HG03196 (cell line): ENCODE measurements at regions not wholly inside any gene's neighbourhood (a gene's known extent, or its start where the extent isn't known, plus 50 kb on each side); places are given as distances from the start of the nearest gene placed in this dataset.
"Not testable (repeated sequence)": the region's sequence is repeated elsewhere in the genome, so short reads cannot be mapped to it uniquely, and the experiment has no call there.

ENCODE experiments used
- ATAC-seq: cut with Tn5 transposase; IDR thresholded peaks from one replicate; pipeline ENCODE4 v1.9.1; 2021; ENCODE audit not compliant: unreplicated experiment

DNA sequence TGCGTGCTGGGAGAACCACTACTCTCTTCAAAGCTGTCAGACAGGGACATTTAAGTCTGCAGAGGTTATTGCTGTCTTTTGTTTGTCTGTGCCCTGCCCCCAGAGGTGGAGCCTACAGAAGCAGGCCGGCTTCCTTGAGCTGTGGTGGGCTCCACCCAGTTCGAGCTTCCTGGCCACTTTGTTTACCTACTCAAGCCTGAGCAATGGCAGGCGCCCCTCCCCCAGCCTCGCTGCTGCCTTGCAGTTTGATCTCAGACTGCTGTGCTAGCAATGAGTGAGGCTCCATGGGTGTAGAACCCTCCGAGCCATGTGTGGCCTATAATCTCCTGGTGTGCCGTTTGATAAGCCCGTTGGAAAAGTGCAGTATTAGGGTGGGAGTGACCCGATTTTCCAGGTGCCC lies 542.5 kb upstream of the KLF4 start:
- not testable (repeated sequence) for ATAC-seq

DNA sequence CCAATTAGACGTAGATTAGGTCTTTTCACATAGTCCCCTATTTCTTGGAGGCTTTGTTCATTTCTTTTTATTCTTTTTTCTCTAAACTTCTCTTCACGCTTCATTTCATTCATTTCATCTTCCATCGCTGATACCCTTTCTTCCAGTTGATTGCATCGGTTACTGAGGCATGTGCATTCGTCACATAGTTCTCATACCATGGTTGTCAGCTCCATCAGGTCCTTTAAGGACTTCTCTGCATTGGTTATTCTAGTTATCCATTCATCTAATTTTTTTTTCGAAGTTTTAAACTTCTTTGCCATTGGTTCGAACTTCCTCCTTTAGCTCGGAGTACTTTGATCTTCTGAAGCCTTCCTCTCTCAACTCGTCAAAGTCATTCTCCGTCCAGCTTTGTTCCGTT lies 541.7 kb upstream of the KLF4 start:
- ATAC-seq = not testable (repeated sequence)

DNA sequence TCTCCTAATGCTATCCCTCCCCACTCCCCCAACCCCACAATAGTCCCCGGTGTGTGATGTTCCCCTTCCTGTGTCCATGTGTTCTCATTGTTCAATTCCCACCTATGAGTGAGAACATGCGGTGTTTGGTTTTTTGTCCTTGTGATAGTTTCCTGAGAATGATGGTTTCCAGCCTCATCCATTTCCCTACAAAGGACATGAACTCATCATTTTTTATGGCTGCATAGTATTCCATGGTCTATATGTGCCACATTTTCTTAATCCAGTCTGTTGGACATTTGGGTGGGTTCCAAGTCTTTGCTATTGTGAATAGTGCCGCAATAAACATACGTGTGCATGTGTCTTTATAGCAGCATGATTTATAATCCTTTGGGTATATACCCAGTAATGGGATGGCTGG lies 537.1 kb upstream of the KLF4 start:
- not testable (repeated sequence) for ATAC-seq

DNA sequence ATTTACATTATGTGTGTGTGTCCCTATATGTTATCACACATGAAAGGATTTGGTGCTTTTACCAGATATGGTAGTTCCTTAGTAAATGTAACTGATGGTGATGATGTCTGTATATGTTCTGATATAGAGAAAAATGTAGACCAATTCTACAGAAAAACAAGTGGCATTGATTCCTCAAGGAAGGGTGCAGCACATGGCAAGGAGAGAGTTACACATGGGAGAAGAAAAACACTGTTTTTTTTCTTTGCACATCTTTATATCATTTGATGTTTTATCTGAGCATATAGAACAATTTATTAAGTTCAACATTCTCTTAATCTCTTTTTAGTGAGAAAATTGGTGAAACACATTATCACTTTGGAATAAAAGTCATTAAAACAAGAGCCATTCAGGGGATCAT lies 535.0 kb upstream of the KLF4 start:
- no peak for ATAC-seq

DNA sequence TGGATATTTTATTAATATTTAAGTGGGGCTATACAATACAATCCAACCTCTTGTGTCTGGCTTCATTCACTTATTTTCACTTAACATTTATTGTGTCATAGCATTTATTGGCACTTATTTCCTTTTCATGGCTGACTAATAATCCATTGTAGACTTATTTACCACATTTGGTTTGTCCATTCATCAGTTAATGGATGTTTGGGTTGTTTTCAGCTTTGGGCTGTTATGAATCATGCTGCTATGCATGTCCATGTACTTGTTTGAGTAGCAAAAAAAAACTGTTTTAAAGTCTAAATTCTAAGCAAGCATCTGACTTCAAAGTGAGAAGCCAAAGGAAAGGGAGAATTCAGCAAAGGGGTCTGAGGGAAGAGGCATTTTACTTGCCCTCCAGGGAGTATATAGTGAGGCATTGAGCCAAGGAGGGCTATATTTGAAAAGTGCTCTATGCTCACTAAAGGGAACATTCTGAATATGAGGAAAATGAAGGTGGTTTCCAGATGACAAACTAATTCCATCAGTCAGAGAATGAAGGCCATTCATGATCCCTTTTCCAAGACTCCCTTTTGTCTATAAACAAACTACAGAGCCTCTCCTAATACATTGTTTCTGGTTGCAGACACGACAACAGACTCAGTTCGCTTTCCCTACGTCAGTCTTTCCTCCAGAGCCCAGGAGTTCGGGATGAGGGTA lies 532.8 kb upstream of the KLF4 start:
- ATAC-seq = no peak

DNA sequence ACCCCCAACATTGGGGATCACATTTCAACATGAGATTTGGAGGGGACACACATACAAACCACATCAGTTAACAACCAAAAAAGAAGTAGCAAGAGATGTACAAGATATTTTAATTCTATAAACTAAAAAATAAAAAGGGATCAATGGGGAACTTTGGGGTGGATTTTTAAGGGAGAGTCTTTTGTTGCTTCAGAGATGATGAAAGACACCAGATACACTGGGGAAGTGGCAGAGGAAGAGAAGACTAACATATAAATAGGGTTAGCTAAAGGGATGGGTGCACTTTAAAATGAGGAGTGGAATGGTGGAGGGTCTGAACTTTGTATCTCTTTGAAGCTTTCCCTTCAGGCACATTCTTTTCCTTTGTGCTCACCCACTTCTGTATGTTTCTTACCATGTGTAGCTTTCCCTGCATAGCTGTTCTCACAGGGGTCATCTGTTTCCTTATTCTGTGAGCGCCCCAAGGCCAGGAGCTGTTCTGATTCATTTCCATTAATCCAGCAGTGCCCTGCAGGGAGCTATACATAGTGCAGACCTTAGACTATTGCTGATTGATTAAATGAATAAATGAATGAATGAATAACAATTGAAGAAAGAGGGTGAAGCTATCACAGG lies 531.6 kb upstream of the KLF4 start:
- no peak for ATAC-seq

DNA sequence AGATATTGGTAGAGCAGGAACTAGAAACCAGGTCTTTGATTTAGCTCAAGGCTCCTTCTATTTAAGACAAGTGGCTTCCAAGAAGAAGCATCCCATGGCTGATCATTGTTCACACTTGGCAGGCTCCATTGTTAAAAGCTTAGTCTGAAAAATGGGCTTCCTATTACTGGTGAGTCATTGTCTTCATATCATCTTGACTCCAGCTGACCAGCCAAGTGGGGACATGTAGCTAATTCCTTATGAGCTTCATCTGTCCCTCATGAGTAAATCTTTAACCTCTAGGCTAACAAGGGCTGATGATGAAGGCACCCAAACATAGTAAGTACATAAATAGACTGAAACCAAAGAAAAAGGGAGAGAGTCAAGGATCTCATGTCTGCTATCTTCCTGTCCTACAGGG lies 530.3 kb upstream of the KLF4 start:
- no peak for ATAC-seq

DNA sequence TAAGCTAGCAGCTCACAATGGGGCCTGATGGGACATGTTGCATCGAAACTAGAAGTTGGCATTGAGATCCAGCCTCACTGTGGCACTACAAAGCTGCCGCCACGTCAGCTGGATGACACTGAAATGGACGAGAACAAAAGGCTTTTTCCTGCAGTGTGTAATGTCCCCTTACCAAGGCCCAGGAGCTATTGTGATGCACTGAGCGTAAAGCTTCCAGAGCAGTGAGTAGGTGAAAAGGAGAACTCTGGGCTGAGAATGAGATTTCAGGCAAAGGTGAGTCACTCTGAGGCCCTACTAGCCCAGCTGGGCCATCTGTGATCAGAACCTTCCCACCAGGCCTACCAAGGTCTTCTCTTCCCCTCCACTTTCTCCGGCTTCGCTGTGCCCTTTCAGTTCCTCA lies 528.1 kb upstream of the KLF4 start:
- ATAC-seq = no peak

DNA sequence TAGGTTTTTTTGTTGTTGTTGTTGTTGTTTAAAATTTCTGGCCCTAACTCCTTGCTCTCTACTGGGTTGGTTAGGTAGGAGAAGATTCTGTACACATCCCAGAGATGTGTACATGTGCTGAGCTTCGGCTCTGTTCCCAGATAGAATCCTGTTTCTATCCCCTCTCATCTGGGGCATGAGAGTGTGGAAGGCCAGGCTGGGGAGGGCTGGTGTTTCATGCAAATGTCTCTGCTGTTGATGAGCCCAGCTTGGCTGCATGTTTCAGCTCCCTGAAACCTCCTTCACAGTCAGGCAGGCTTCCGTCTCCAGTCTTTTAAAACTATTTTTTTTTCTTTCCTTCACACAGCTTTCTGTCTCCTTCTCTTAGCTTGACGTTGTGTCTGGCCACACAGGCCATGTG lies 526.9 kb upstream of the KLF4 start:
- ATAC-seq = no peak

DNA sequence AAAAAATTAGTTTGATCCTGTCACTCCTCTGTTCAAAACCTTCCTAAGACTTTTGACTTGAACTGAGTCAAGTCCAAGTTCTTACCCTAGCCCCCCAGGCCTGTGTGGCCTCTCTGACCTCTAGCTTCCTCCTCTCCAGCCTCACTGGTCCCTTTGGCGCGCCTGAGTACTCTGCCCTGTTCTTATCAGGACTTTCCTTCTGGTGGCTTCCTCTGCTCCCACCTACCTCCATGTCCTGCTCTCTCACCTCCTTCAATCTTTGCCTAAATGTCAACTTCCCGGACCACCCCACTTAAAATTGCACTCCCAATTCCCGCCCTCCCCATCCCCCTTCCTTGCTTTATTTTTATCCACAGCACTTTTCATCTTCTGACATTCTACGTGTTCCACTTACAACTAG lies 526.1 kb upstream of the KLF4 start:
- no peak for ATAC-seq

DNA sequence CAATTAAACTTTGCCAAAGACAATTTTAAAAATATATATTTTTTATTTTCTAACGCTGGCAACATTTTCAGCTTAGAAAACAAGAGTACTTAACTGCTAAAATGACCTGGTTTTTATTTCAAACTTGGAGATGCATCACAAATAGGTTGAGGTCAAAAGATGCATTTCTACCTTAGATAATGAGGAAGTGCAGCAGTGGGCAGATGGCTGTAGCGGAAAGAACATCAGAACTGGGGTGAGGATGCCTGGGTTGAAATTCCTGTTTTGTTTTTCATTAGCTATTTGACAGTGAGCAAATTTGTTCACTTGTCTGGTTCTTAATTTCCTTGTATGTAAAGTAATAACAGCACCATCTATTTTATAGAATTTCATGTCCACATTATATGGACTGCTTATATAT lies 524.8 kb upstream of the KLF4 start:
- no peak for ATAC-seq

DNA sequence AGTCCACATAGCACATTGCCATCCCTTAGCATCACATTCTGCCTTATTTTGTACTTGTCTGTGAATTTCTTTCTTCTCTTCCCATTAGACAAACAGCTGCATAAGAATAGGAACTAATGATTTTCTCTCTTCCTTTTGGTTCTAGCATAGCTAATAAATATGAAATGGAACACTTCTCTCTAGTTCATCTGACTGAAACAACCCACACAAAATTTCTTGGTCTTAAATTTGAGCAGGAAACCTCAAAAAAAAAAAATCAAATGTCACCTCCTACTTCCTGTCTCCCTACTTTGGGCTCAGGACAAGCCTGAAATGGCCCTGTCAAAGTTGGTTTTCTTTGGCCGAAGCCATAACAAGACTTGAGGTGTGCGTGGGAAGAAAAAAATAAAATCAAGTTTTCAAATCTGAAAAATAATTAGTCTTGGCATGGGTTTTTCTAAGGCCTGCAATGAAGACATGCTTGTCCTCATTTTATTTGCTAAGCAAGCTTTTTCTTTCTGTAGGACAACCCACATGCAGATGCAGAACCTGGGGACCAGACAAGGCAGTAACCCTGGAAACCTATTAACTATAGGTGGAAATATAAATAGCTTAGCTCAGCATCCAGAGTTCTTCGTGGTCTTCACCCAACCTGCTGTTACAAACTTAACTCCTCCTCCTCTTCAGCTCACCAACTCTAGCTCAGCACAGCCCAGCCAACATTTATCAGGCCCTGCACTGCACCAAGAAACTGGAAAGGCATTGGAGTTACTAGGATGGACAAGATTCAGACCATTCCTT lies 523.5 kb upstream of the KLF4 start:
- ATAC-seq = no peak

DNA sequence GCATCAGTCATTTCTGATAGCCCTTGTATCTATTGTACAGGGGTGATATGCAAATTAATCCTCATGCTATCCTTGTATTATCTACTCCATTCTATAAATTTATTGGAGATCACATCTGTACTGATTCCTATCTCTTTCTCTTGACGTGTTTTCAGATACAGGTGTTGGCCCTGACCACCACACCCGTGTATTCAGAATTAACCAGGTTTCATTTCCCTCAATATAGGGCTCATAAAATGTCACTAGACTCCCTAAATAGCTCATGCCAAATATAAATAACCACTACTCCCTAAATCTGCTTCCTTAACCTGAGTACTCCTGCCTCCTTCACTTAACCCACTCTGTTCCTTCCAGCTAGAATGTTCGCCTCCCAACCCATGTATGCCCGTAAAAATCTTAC lies 522.8 kb upstream of the KLF4 start:
- ATAC-seq = no peak

DNA sequence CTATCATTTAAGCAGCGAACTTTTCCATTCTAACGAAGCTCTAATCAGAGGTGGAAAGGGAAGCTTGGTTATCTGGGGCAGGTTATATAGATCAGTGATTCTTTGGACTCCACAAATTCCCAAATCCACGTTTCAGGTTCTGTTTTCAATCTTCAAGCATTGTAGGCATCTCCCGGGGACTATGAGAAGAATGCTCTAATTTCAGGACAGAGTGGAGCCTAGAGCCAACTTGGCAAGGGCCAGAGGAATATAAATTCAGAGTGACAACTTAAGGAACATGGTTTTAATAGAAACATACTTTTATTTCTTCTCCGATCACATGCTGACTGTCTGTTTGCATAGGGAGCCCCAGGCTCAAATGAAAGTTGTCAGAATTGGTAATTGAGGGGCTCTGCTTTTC lies 514.0 kb upstream of the KLF4 start:
- ATAC-seq = no peak

DNA sequence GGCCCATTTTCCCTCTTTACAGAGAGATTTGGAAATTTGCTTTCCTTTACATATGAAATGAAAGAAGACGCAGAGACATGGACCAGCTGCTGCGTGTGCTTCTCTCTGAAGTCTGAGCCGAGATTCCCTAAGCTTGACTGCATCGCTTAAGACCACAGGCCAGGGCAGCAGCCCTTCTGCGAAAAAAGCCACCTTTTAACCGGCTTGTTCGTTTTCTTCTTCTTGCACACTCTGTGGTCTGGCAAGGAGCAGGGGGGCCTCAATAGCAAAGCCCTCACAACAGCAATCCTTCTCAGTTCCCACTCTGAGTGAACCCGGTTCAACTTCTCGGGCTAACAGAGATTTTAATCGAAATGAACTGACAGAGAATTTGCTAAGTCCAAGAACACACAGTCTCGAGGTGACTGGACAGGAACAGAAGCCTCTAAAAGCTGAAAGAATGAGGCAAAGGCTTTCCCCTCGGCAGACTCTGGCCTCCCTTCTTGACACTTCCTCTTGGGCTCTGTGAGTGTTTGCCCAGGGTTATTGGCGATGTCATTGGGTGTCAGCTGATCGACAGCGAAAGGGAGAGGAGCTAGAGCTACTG lies 512.9 kb upstream of the KLF4 start:
- no peak for ATAC-seq

DNA sequence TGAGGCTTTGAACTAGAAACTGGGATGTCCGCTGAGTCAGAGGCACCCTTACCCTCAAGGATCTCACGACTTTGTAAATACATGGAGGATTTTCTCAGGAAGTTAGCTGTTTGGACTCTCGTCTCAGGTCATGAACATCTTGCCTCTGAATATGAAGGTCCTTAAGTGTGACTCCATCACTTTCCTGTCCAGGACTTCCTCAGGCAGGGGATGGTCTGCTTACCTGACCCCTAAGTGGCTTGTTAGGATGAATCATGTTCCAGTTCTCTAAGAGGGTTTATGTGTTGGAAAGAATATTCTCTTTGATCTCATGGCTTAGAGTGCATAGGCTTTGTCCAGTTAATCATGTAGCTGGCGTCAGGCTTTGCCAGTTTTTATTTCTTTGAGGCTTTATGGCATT lies 511.7 kb upstream of the KLF4 start:
- ATAC-seq = no peak

DNA sequence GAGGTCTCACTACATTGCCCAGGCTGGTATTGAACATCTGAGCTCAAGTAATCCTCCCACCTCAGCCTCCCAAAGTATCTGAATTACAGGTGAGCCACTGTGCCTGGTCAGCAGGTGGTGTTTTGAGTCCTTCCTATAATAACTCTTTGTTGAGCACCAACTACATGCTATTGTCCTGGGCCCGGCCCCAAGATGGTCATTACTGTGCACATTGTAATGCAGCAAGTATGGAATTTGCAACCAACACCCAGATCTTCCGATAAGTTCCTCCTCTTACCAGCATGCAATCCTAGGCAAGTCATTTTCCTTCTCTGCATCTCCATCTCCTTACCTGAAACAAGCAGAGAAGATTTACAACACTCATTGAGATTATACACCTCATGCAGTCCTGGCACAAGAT lies 510.3 kb upstream of the KLF4 start:
- ATAC-seq = no peak

DNA sequence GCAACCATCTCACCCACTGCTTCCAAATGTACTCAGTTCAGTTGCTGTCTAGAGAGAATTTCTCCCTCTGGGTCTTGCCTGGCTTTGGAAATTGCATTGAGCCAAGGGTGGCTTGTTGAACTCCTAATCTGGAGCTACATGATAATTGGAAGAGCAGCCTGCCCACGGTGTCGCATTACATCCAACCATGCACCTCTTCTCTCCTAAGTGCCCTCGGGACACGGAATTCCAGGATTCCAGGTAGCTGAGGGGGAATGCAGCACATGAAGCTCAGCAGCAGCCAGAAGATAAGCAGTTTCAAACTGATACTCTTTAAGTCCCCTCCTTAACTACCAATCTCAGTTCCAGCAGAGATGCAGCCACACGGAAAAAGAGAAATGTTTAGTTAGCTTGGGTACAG lies 509.4 kb upstream of the KLF4 start:
- ATAC-seq = no peak

DNA sequence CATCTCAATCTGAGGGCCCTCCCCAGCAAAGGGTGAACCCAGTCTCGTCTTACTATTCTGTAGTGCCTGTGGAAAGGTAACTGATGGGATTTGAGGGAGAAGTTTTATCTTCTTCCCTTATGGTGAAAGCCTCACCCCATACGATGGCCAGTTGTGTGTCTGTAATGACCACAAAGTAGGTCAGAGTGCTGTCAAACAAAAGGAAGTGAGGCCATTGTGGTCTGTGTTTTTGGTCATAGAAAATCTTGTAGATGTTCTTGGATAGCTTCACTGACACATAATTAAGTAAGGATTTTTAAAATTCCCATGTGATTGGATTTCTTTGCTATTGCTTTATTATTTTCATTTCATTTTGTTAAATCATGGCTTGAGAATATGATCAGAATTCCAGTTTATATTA lies 505.1 kb upstream of the KLF4 start:
- no peak for ATAC-seq

DNA sequence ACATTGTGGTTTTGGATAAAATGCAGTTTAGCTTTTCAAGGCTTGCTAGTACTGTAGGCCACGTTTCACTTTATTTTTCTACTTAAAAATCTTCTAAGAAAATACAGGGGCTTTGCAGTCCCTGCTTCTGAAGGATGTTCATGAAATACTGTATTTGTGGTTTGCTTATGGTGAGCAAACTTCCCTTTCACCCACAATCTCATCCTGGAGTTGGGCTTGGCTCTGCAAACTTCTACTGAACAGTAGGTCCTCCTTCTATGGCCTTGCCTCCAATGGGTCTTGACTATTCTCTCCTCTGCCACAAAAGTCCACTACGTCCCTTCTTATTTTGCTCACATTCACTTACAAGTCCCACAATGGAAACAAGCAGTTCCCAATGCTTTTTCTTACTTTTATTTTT lies 502.7 kb upstream of the KLF4 start:
- no peak for ATAC-seq

DNA sequence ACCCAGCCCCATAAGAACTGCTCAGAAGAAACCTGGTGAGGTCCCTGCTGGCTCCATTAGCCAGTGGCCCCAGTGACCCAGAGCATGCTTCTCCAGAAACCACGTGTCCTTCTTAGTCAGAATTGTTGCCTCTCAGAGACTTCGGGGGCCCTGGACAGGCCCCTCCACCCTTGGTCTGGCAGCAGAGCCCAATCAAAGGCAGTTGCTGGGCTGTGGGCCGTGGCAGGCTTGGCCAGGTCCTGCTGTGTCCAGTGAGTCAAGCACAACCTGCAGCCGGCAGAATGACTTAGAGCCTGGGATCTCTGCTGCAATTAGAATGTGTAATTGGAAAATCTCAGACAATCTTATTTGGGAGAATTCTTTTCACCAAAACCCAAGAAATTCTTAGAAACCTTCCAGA lies 502.0 kb upstream of the KLF4 start:
- no peak for ATAC-seq

DNA sequence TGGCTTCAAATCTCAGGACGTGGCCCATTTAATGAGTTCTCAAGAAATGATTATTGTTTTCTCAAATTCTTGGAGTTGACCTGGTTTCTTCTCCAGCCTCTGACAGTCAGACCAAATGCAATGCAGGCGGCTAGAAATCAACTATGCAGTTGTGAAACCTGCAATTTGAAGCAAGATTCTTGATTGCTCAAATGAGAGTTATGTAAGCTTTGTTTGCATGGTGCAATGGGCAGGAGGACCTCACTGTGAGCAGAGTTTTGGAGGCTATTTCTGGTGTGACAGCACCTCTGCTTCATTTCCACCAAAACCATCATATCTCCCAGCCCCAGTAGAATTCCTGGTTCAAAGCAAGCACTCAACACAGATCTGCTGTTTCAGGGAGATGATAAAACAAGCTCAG lies 500.0 kb upstream of the KLF4 start:
- ATAC-seq = no peak
